H1 (cell line): ENCODE measurements at regions not wholly inside any gene's neighbourhood (a gene's known extent, or its start where the extent isn't known, plus 50 kb on each side); places are given as distances from the start of the nearest gene placed in this dataset.
A peak's percentile ranks its signal among the peaks of the same experiment; 100 is the strongest.

Experiments used
- CTCF ChIA-PET: fragments of 300-600 bp; sonication (Branson Sonifier 250); formaldehyde crosslinking; loops from one replicate; lab custom pipeline; 2021; ENCODE audit not compliant: partially characterized antibody; lab: Charles Lee
- POLR2A ChIA-PET: fragments of 300-600 bp; sonication (Branson Sonifier 250); formaldehyde crosslinking; loops from one replicate; lab custom pipeline; 2021; ENCODE audit warnings: inconsistent platforms; ENCODE audit not compliant: partially characterized antibody; lab: Charles Lee
- DNase-seq, 2 experiments: peaks; one replicate each; pipeline versions ENCODE4 v3.0.0 to v3.0.0-alpha.2; 2010 to 2022; ENCODE audit warnings: low spot score in 2 of 2, low read depth in 1 of 2, mixed read lengths in 1 of 2
- FAIRE-seq: peaks from 2 replicates; lab custom pipeline; 2011; peaks lifted over from hg19 to GRCh38; lab: Jason Lieb, UNC
- H2AFZ ChIP-seq: 2 replicates; pipeline ENCODE4 v1.8.1; 2012; ENCODE audit warnings: low read length, inconsistent platforms
- H2AK5ac ChIP-seq: 2 replicates; pipeline ENCODE4 v1.6.1; 2013; ENCODE audit warnings: low read depth, low read length
- H2BK120ac ChIP-seq: replicated peaks from 2 replicates; pipeline ENCODE3; 2013; ENCODE audit warnings: low read depth, low read length, inconsistent platforms
- H2BK12ac ChIP-seq: 2 replicates; pipeline ENCODE4 v1.6.1; 2013; ENCODE audit warnings: low read depth, low read length
- H2BK15ac ChIP-seq: 2 replicates; pipeline ENCODE4 v1.6.1; 2013; ENCODE audit warnings: low read length
- H2BK20ac ChIP-seq: 2 replicates; pipeline ENCODE4 v1.6.1; 2013; ENCODE audit warnings: low read length
- H2BK5ac ChIP-seq: 2 replicates; pipeline ENCODE4 v1.6.1; 2013; ENCODE audit warnings: low read depth, low read length
- H3K14ac ChIP-seq: 2 replicates; pipeline ENCODE4 v1.6.1; 2013; ENCODE audit warnings: inconsistent platforms; ENCODE audit not compliant: insufficient read length
- H3K18ac ChIP-seq: 2 replicates; pipeline ENCODE4 v1.6.1; 2013; ENCODE audit warnings: low read length; ENCODE audit errors: extremely low read depth
- H3K23ac ChIP-seq: 2 replicates; pipeline ENCODE4 v1.6.1; 2013; ENCODE audit warnings: inconsistent platforms; ENCODE audit not compliant: insufficient read length
- H3K23me2 ChIP-seq: 2 replicates; pipeline ENCODE4 v1.6.1; 2013; ENCODE audit warnings: low read depth, low read length
- H3K27ac ChIP-seq: 2 replicates; pipeline ENCODE4 v1.6.1; 2011; ENCODE audit warnings: low read depth, low read length, inconsistent platforms
- H3K27me3 ChIP-seq, 4 experiments: replicated peaks in 1 of 4; 1 replicate in 1 of 4; 2 replicates in 3 of 4; pipeline versions ENCODE4 v1.6.1 to v1.8.1; 2011 to 2013; ENCODE audit warnings: low read length in 3 of 4, mild to moderate bottlenecking in 3 of 4, inconsistent platforms in 2 of 4, mixed read lengths in 2 of 4, moderate library complexity in 1 of 4; ENCODE audit not compliant: control insufficient read depth in 3 of 4, insufficient read depth in 3 of 4; ENCODE audit errors: extremely low read depth in 1 of 4
- H3K36me3 ChIP-seq, 4 experiments: 2 replicates each; pipeline versions ENCODE4 v1.6.1 to v1.8.1; 2011 to 2013; ENCODE audit warnings: mild to moderate bottlenecking in 4 of 4, low read length in 3 of 4, moderate library complexity in 2 of 4, control low read depth in 1 of 4, inconsistent platforms in 1 of 4; ENCODE audit not compliant: insufficient read depth in 4 of 4, control insufficient read depth in 2 of 4
- H3K4ac ChIP-seq: replicated peaks from 2 replicates; pipeline ENCODE3; 2013; ENCODE audit warnings: low read length, low read depth, mixed read lengths, inconsistent platforms; ENCODE audit not compliant: insufficient read length
- H3K4me1 ChIP-seq, 4 experiments: replicated peaks in 1 of 4; 1 replicate in 1 of 4; 2 replicates in 3 of 4; pipeline versions ENCODE4 v1.6.1 to v1.8.1; 2011 to 2013; ENCODE audit warnings: low read length in 3 of 4, inconsistent platforms in 2 of 4, mixed read lengths in 1 of 4; ENCODE audit not compliant: insufficient read depth in 4 of 4, control insufficient read depth in 3 of 4
- H3K4me2 ChIP-seq, 2 experiments: 2 replicates each; pipeline versions ENCODE4 v1.6.1 to v1.8.1; 2011 to 2013; ENCODE audit warnings: low read depth in 2 of 2, low read length in 2 of 2, control low read depth in 1 of 2, inconsistent platforms in 1 of 2, mild to moderate bottlenecking in 1 of 2; ENCODE audit not compliant: insufficient read depth in 1 of 2
- H3K4me3 ChIP-seq, 4 experiments: fragments of 200-600, 300-600 bp in 1 of 4; sonication (generic), shearing (Covaris generic), sonication (Bioruptor Twin) in 1 of 4; 2 replicates each; pipeline versions ENCODE4 v1.5.1 to v1.8.1; 2011 to 2016; ENCODE audit warnings: low read length in 4 of 4, low read depth in 3 of 4, control low read depth in 2 of 4, inconsistent platforms in 2 of 4, mild to moderate bottlenecking in 2 of 4, mixed read lengths in 1 of 4, moderate library complexity in 1 of 4; ENCODE audit not compliant: insufficient read depth in 2 of 4; ENCODE audit errors: extremely low read depth in 1 of 4
- H3K56ac ChIP-seq: replicated peaks from 2 replicates; pipeline ENCODE3; 2013; ENCODE audit warnings: low read depth, mild to moderate bottlenecking, mixed read lengths, low read length, inconsistent platforms; ENCODE audit not compliant: insufficient read length
- H3K79me1 ChIP-seq: 2 replicates; pipeline ENCODE4 v1.6.1; 2013; ENCODE audit warnings: low read depth, low read length, control low read depth
- H3K79me2 ChIP-seq, 2 experiments: 2 replicates each; pipeline versions ENCODE4 v1.6.1 to v1.8.1; 2012 to 2013; ENCODE audit warnings: low read length in 2 of 2, mild to moderate bottlenecking in 2 of 2, inconsistent platforms in 1 of 2; ENCODE audit not compliant: insufficient read depth in 2 of 2, control insufficient read depth in 1 of 2
- H3K9ac ChIP-seq, 4 experiments: replicated peaks in 1 of 4; 1 replicate in 1 of 4; 2 replicates in 3 of 4; pipeline versions ENCODE4 v1.6.1 to v1.8.1; 2011 to 2013; ENCODE audit warnings: low read depth in 3 of 4, low read length in 3 of 4, control low read depth in 2 of 4, mild to moderate bottlenecking in 2 of 4, moderate library complexity in 2 of 4, inconsistent platforms in 1 of 4; ENCODE audit errors: extremely low read depth in 1 of 4
- H3K9me3 ChIP-seq, 2 experiments: 2 replicates each; pipeline versions ENCODE4 v1.6.1 to v1.8.1; 2012 to 2013; ENCODE audit warnings: mild to moderate bottlenecking in 2 of 2, moderate library complexity in 2 of 2, control low read depth in 1 of 2, inconsistent platforms in 1 of 2, low read depth in 1 of 2, low read length in 1 of 2, mixed read lengths in 1 of 2; ENCODE audit not compliant: insufficient read depth in 2 of 2
- H4K20me1 ChIP-seq, 2 experiments: replicated peaks in 1 of 2; 2 replicates each; pipeline versions ENCODE3 to v1.8.1; 2011 to 2013; ENCODE audit warnings: inconsistent platforms in 2 of 2, low read length in 2 of 2, mild to moderate bottlenecking in 1 of 2; ENCODE audit not compliant: insufficient read depth in 2 of 2, control insufficient read depth in 1 of 2
- H4K5ac ChIP-seq: 2 replicates; pipeline ENCODE4 v1.6.1; 2013; ENCODE audit warnings: low read length, low read depth, mixed read lengths, inconsistent platforms; ENCODE audit not compliant: insufficient read length
- H4K8ac ChIP-seq: 2 replicates; pipeline ENCODE4 v1.8.0; 2013; ENCODE audit warnings: mild to moderate bottlenecking, moderate library complexity, low read length, inconsistent platforms; ENCODE audit not compliant: insufficient read depth; ENCODE audit errors: extremely low read depth
- H4K91ac ChIP-seq: replicated peaks from 2 replicates; pipeline ENCODE3; 2013; ENCODE audit warnings: low read length, mixed read lengths, inconsistent platforms; ENCODE audit not compliant: insufficient read length
- ATF3 ChIP-seq: IDR thresholded peaks from 2 replicates; pipeline ENCODE4 v1.6.1; 2011; ENCODE audit warnings: low read depth, mild to moderate bottlenecking, low read length; ENCODE audit not compliant: insufficient read depth
- CHD1 ChIP-seq: IDR thresholded peaks from 2 replicates; pipeline ENCODE4 v1.6.1; 2012; ENCODE audit warnings: low read depth, low read length, improper control_type of control experiment
- NANOG ChIP-seq: IDR thresholded peaks from 2 replicates; pipeline ENCODE4 v1.6.1; 2011; ENCODE audit warnings: low read length, low read depth, mild to moderate bottlenecking, inconsistent platforms; ENCODE audit not compliant: insufficient read depth, poor library complexity, severe bottlenecking
- RNF2 ChIP-seq: fragments of 200-900, 300-1000 bp; sonication (generic); IDR thresholded peaks from 2 replicates; pipeline ENCODE4 v1.7.1; 2016; ENCODE audit warnings: borderline replicate concordance, low read depth, mild to moderate bottlenecking, antibody characterized with exemption, low read length; ENCODE audit not compliant: poor library complexity, severe bottlenecking; ENCODE audit errors: missing control alignments
- SP1 ChIP-seq: IDR thresholded peaks from 2 replicates; pipeline ENCODE4 v1.6.1; 2011; ENCODE audit warnings: low read depth, low read length
- TCF12 ChIP-seq: IDR thresholded peaks from 2 replicates; pipeline ENCODE4 v1.6.1; 2011; ENCODE audit warnings: low read depth, mild to moderate bottlenecking, low read length
- USF2 ChIP-seq: IDR thresholded peaks from 2 replicates; pipeline ENCODE4 v1.6.1; 2011; ENCODE audit warnings: low read length, improper control_type of control experiment
- YY1 ChIP-seq: IDR thresholded peaks from 2 replicates; pipeline ENCODE4 v1.6.1; 2011; ENCODE audit warnings: low read depth, mild to moderate bottlenecking, low read length
- WGBS, 2 experiments: shearing (Covaris generic) in 1 of 2; methylation state at CpG; one replicate each; pipeline versions ENCODE4 v1.1.6 to v1.1.7; 2013 to 2015; ENCODE audit warnings: low lambda C conversion rate in 2 of 2, mixed read lengths in 2 of 2, inconsistent platforms in 1 of 2, low coverage in 1 of 2, missing lambda C conversion rate in 1 of 2; ENCODE audit not compliant: insufficient replicate concordance in 2 of 2, insufficient coverage in 1 of 2, insufficient read length in 1 of 2; ENCODE audit errors: extremely low coverage in 1 of 2, missing lambda C conversion rate in 1 of 2; 5-methylcytosine and 5-hydroxymethylcytosine counted together

GRCh38 chr20:53806683-53807401 is 213.2 kb upstream of the ZNF217 start:
- peaks cover 2 to 10% (median 3%) of the 10 kb centered on the region in 4 experiments; a peak in 3 of 7 replicates for H3K4me1 ChIP-seq
- H3K79me1 ChIP-seq, result no peaks in the 10 kb centered on the region
- H4K20me1 ChIP-seq, result no peaks in the 10 kb centered on the region
- 85% methylated on average over 6 of the region's 6 CpGs; no CpG with 5 or more reads in 1 of the 2 experiments for WGBS, 2 experiments
- no peaks in the 10 kb centered on the region for H3K27me3 ChIP-seq
- H3K4me2 ChIP-seq, result no peak overlapping the region; a peak in 1 of 4 replicates
- no peak overlapping the region for H4K8ac ChIP-seq
- no peak overlapping the region for H3K56ac ChIP-seq
- DNase-seq (no peak), FAIRE-seq (no peak)
- no peak overlapping the region for H3K4ac ChIP-seq
- no peaks in the 10 kb centered on the region for H3K36me3 ChIP-seq
- H3K23ac ChIP-seq, result no peak overlapping the region
- H3K18ac ChIP-seq, result peak overlapping the region; percentile 78
- H2BK120ac ChIP-seq, result no peak overlapping the region
- H3K14ac ChIP-seq, result no peak overlapping the region
- no peaks in the 10 kb centered on the region for H3K9me3 ChIP-seq
- no peak overlapping the region for H4K91ac ChIP-seq
- H3K9ac ChIP-seq, result no peak overlapping the region
- no peak overlapping the region for H3K4me3 ChIP-seq
- H2AK5ac ChIP-seq, result no peak overlapping the region
- H2BK20ac ChIP-seq, result peak overlapping the region; percentile 90; the same call in 1 of the 2 replicates
- H3K23me2 ChIP-seq, result no peaks in the 10 kb centered on the region
- CTCF ChIA-PET, result interaction anchor here (0.9 to 2.0 kb wide), 5 partner anchors 8 to 109 kb away, joined by 3 to 10 read pairs (median 3); no protein-coding TSS in a partner anchor
- H2BK5ac ChIP-seq, result peak overlapping the region; percentile 49; the same call in 1 of the 2 replicates
- H3K27ac ChIP-seq, result no peak overlapping the region
- POLR2A ChIA-PET, result no interaction called here
- H3K79me2 ChIP-seq, result no peaks in the 10 kb centered on the region
- no peak overlapping the region for H4K5ac ChIP-seq
- peak overlapping the region; percentile 90 for H2AFZ ChIP-seq
- H2BK15ac ChIP-seq, result 0 out of 2 replicates have a peak overlapping the region, but pooled peaks have one; percentile 72
- 0 out of 2 replicates have a peak overlapping the region, but pooled peaks have one; percentile 72 for H2BK12ac ChIP-seq
- no peak for TF ChIP-seq USF2
- TF ChIP-seq TCF12, result no peak
- TF ChIP-seq RNF2, result no peak
- TF ChIP-seq NANOG, result no peak
- TF ChIP-seq SP1, result no peak
- no peak for TF ChIP-seq ATF3
- TF ChIP-seq YY1, result no peak
- TF ChIP-seq CHD1, result no peak
